ENCODE measurements at regions not wholly inside any gene's neighbourhood (a gene's known extent, or its start where the extent isn't known, plus 50 kb on each side); places are given as distances from the start of the nearest gene placed in this dataset.

GRCh38 chr1:104787866-104788510 lies 1038.3 kb downstream of the AMY1C start:
- Histone ChIP-seq H3K4me1 (ENCODE audit: control insufficient read depth, insufficient read depth, low read length, unreplicated experiment) (no peaks in the 10 kb centered on the region), H3K27ac (ENCODE audit: low read depth, low read length) (no peak overlapping the region), H3K27me3 (ENCODE audit: insufficient read depth, low read length) (no peaks in the 10 kb centered on the region), H3K4me3 (ENCODE audit: low read depth, low read length) (no peak overlapping the region), H2AFZ (ENCODE audit: low read length, unreplicated experiment) (no peak overlapping the region), H3K36me3 (ENCODE audit: insufficient read depth, low read length) (no peaks in the 10 kb centered on the region), H3K79me2 (ENCODE audit: control insufficient read depth, insufficient read depth, low read length, unreplicated experiment) (no peaks in the 10 kb centered on the region)

- no peak overlapping the region for H3K27ac ChIP-seq (ENCODE audit: low read depth, low read length)
- H3K36me3 ChIP-seq (ENCODE audit: insufficient read depth, low read length), result no peaks in the 10 kb centered on the region
- H3K4me1 ChIP-seq (ENCODE audit: control insufficient read depth, insufficient read depth, low read length, unreplicated experiment), result no peaks in the 10 kb centered on the region
- no peaks in the 10 kb centered on the region for H3K79me2 ChIP-seq (ENCODE audit: control insufficient read depth, insufficient read depth, low read length, unreplicated experiment)
- H2AFZ ChIP-seq (ENCODE audit: low read length, unreplicated experiment), result no peak overlapping the region
- no peak overlapping the region for H3K4me3 ChIP-seq (ENCODE audit: low read depth, low read length)
- H3K27me3 ChIP-seq (ENCODE audit: insufficient read depth, low read length), result no peaks in the 10 kb centered on the region
Measured at GRCh38 chr1:104791030-104791429, 1041.3 kb downstream of the AMY1C start.

DNA sequence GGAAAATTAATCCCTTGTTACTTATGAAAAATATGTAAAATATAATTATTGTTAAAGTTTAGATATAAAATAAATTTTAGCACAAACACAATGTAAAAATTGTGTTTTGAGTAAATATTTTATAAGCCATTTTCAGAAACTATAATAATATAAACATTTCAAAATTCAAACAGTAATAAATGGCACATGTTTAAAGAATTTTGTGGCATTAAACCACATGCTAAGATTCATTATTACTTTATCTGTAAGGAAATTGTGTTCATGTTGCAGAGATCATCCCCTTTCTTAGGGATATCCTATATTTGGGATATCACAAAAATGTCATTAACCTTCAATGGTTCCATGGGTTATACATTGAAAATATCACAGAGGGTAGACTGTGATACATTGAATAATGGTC lies 1044.3 kb downstream of the AMY1C start:
- H3K27me3 ChIP-seq (ENCODE audit: insufficient read depth, low read length), result no peaks in the 10 kb centered on the region
- H3K79me2 ChIP-seq (ENCODE audit: control insufficient read depth, insufficient read depth, low read length, unreplicated experiment), result no peaks in the 10 kb centered on the region
- no peak overlapping the region for H3K4me3 ChIP-seq (ENCODE audit: low read depth, low read length)
- no peaks in the 10 kb centered on the region for H3K36me3 ChIP-seq (ENCODE audit: insufficient read depth, low read length)
- no peaks in the 10 kb centered on the region for H3K4me1 ChIP-seq (ENCODE audit: control insufficient read depth, insufficient read depth, low read length, unreplicated experiment)
- no peak overlapping the region for H2AFZ ChIP-seq (ENCODE audit: low read length, unreplicated experiment)
- no peak overlapping the region for H3K27ac ChIP-seq (ENCODE audit: low read depth, low read length)

DNA sequence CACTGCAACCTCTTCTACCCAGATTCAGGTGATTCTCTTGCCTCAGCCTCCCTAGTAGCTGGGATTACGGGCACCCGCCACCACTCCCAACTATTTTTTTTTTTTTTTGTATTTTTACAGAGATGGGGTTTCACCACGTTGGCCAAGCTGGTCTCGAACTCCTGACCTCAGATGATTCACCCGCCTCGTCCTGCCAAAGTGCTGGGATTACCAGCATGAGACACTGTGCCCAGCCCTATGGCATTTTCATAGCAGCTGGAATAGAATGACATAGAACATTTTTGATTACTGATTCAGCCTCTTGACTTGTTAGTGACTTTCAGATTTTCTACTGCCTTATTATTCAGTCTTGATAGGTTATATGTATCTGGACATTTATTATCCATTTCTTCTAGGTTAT lies 1046.2 kb downstream of the AMY1C start:
- Histone ChIP-seq H2AFZ (ENCODE audit: low read length, unreplicated experiment) (no peak overlapping the region), H3K36me3 (ENCODE audit: insufficient read depth, low read length) (no peaks in the 10 kb centered on the region), H3K27me3 (ENCODE audit: insufficient read depth, low read length) (no peaks in the 10 kb centered on the region), H3K4me1 (ENCODE audit: control insufficient read depth, insufficient read depth, low read length, unreplicated experiment) (no peaks in the 10 kb centered on the region), H3K4me3 (ENCODE audit: low read depth, low read length) (no peak overlapping the region), H3K27ac (ENCODE audit: low read depth, low read length) (no peak overlapping the region), H3K79me2 (ENCODE audit: control insufficient read depth, insufficient read depth, low read length, unreplicated experiment) (no peaks in the 10 kb centered on the region)

- no peak overlapping the region for H3K4me3 ChIP-seq (ENCODE audit: low read depth, low read length)
- H2AFZ ChIP-seq (ENCODE audit: low read length, unreplicated experiment), result no peak overlapping the region
- no peaks in the 10 kb centered on the region for H3K4me1 ChIP-seq (ENCODE audit: control insufficient read depth, insufficient read depth, low read length, unreplicated experiment)
- no peak overlapping the region for H3K27ac ChIP-seq (ENCODE audit: low read depth, low read length)
- H3K27me3 ChIP-seq (ENCODE audit: insufficient read depth, low read length), result no peaks in the 10 kb centered on the region
- H3K36me3 ChIP-seq (ENCODE audit: insufficient read depth, low read length), result no peaks in the 10 kb centered on the region
- H3K79me2 ChIP-seq (ENCODE audit: control insufficient read depth, insufficient read depth, low read length, unreplicated experiment), result no peaks in the 10 kb centered on the region
Measured at GRCh38 chr1:104797982-104798381, 1048.3 kb downstream of the AMY1C start.

GRCh38 chr1:104801344-104801743 lies 1051.6 kb downstream of the AMY1C start:
- Histone ChIP-seq H3K79me2 (ENCODE audit: control insufficient read depth, insufficient read depth, low read length, unreplicated experiment) (no peaks in the 10 kb centered on the region), H2AFZ (ENCODE audit: low read length, unreplicated experiment) (no peak overlapping the region), H3K4me3 (ENCODE audit: low read depth, low read length) (no peak overlapping the region), H3K36me3 (ENCODE audit: insufficient read depth, low read length) (no peaks in the 10 kb centered on the region), H3K27ac (ENCODE audit: low read depth, low read length) (no peak overlapping the region), H3K27me3 (ENCODE audit: insufficient read depth, low read length) (no peaks in the 10 kb centered on the region), H3K4me1 (ENCODE audit: control insufficient read depth, insufficient read depth, low read length, unreplicated experiment) (no peaks in the 10 kb centered on the region)

DNA sequence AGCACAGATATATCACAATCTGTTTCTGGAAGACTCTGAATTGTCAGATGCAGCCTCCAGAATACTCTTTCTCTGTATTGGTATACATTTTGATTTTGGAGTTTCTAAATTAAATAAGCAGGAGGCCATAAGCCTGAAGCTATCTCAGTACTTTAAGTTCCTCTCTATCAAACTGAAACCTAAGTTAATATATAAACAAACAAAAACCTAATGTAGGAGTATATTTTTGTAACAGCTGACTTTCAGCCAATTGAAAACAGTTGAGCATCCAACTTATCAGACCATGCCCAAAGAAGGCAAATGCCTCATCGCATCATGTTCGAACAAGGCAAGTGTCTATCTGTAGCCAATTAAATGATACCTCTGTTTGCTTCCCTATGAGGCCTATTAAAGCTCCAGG lies 1054.4 kb downstream of the AMY1C start:
- Histone ChIP-seq H3K79me2 (ENCODE audit: control insufficient read depth, insufficient read depth, low read length, unreplicated experiment) (no peaks in the 10 kb centered on the region), H3K27me3 (ENCODE audit: insufficient read depth, low read length) (no peaks in the 10 kb centered on the region), H2AFZ (ENCODE audit: low read length, unreplicated experiment) (no peak overlapping the region), H3K36me3 (ENCODE audit: insufficient read depth, low read length) (no peaks in the 10 kb centered on the region), H3K4me3 (ENCODE audit: low read depth, low read length) (no peak overlapping the region), H3K27ac (ENCODE audit: low read depth, low read length) (no peak overlapping the region), H3K4me1 (ENCODE audit: control insufficient read depth, insufficient read depth, low read length, unreplicated experiment) (no peaks in the 10 kb centered on the region)

DNA sequence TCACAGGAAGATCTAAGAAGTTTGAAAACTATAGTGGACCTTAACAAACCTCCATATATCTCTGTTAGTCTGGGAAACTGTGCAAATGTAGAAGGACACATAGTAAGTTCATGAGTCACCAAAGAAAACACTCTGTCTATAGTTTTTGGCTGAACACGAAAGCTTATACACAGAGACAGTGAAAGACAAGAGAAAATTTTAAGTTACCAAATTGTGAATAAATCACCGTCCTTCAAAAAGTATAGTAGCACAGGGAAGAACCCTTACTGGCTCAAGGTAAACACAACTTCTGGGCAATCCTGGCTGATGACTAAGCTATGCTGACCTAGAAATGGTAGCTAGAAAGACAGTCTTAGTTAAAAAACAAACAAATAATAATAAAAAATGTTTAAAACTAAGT lies 1057.9 kb downstream of the AMY1C start:
- Histone ChIP-seq H3K4me3 (ENCODE audit: low read depth, low read length) (no peak overlapping the region), H3K4me1 (ENCODE audit: control insufficient read depth, insufficient read depth, low read length, unreplicated experiment) (no peaks in the 10 kb centered on the region), H3K27me3 (ENCODE audit: insufficient read depth, low read length) (no peaks in the 10 kb centered on the region), H3K79me2 (ENCODE audit: control insufficient read depth, insufficient read depth, low read length, unreplicated experiment) (no peaks in the 10 kb centered on the region), H2AFZ (ENCODE audit: low read length, unreplicated experiment) (no peak overlapping the region), H3K27ac (ENCODE audit: low read depth, low read length) (no peak overlapping the region), H3K36me3 (ENCODE audit: insufficient read depth, low read length) (no peaks in the 10 kb centered on the region)

DNA sequence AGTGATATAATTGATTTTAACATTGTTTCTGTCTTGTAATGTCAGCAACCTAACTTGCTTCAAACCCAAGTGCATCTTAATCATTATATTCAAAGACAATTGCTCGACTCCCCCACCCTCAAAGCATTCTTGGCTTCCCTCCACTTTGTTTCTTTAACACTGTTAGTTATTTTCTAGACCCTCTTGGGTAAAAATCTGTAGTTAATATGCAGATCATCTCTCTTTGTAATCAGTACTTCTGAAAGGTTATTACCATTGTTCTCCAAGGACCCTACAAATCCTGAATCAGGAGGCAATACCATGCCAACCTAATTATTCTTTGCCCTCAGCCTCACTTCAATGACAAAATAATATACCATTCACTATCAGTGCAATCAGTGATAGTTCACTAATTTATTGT lies 1075.7 kb downstream of the AMY1C start:
- Histone ChIP-seq H3K27me3 (ENCODE audit: insufficient read depth, low read length) (no peaks in the 10 kb centered on the region), H3K36me3 (ENCODE audit: insufficient read depth, low read length) (no peaks in the 10 kb centered on the region), H3K4me3 (ENCODE audit: low read depth, low read length) (no peak overlapping the region), H2AFZ (ENCODE audit: low read length, unreplicated experiment) (no peak overlapping the region), H3K79me2 (ENCODE audit: control insufficient read depth, insufficient read depth, low read length, unreplicated experiment) (no peaks in the 10 kb centered on the region), H3K27ac (ENCODE audit: low read depth, low read length) (no peak overlapping the region), H3K4me1 (ENCODE audit: control insufficient read depth, insufficient read depth, low read length, unreplicated experiment) (no peaks in the 10 kb centered on the region)

DNA sequence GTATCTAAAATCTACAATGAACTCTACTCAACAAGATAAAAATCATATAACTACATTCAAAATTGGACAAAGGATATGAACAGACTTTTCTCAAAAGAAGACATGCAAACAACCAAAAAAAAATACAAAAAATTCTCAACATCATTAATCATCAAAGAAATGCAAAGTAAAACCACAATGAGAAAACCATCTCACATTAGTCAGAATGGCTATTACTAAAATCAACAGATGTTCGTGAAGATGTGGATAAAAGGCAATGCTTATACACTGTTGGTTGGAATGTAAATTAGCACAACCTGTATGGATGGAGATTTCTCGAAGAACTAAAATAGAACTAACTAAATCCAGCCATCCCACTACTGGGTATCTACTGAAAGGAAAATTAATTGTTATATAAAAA lies 1080.8 kb downstream of the AMY1C start:
- Histone ChIP-seq H3K36me3 (ENCODE audit: insufficient read depth, low read length) (no peaks in the 10 kb centered on the region), H3K27me3 (ENCODE audit: insufficient read depth, low read length) (no peaks in the 10 kb centered on the region), H3K79me2 (ENCODE audit: control insufficient read depth, insufficient read depth, low read length, unreplicated experiment) (no peaks in the 10 kb centered on the region), H3K4me1 (ENCODE audit: control insufficient read depth, insufficient read depth, low read length, unreplicated experiment) (no peaks in the 10 kb centered on the region), H2AFZ (ENCODE audit: low read length, unreplicated experiment) (no peak overlapping the region), H3K4me3 (ENCODE audit: low read depth, low read length) (no peak overlapping the region), H3K27ac (ENCODE audit: low read depth, low read length) (no peak overlapping the region)

GRCh38 chr1:104852151-104852550 lies 1102.5 kb downstream of the AMY1C start:
- H3K79me2 ChIP-seq (ENCODE audit: control insufficient read depth, insufficient read depth, low read length, unreplicated experiment), result no peaks in the 10 kb centered on the region
- no peak overlapping the region for H3K4me3 ChIP-seq (ENCODE audit: low read depth, low read length)
- no peak overlapping the region for H2AFZ ChIP-seq (ENCODE audit: low read length, unreplicated experiment)
- no peaks in the 10 kb centered on the region for H3K27me3 ChIP-seq (ENCODE audit: insufficient read depth, low read length)
- no peaks in the 10 kb centered on the region for H3K4me1 ChIP-seq (ENCODE audit: control insufficient read depth, insufficient read depth, low read length, unreplicated experiment)
- no peak overlapping the region for H3K27ac ChIP-seq (ENCODE audit: low read depth, low read length)
- no peaks in the 10 kb centered on the region for H3K36me3 ChIP-seq (ENCODE audit: insufficient read depth, low read length)

Measured in ACC112 (cell line).